Glutamatergic neuron (in vitro differentiated cells): ENCODE measurements at regions not wholly inside any gene's neighbourhood (a gene's known extent, or its start where the extent isn't known, plus 50 kb on each side); places are given as distances from the start of the nearest gene placed in this dataset.

Experiments
- DNase-seq: peaks from one replicate; pipeline ENCODE4 v3.0.0; 2022
- H3K27ac Mint-ChIP-seq: one replicate; pipeline ENCODE4 v1.8.0; 2020; ENCODE audit warnings: mild to moderate bottlenecking, mixed read lengths, inconsistent platforms; ENCODE audit not compliant: unreplicated experiment
- H3K27me3 Mint-ChIP-seq: one replicate; pipeline ENCODE4 v1.8.0; 2020; ENCODE audit warnings: mild to moderate bottlenecking, moderate library complexity, mixed read lengths, inconsistent platforms; ENCODE audit not compliant: unreplicated experiment
- H3K36me3 Mint-ChIP-seq: one replicate; pipeline ENCODE4 v1.8.0; 2020; ENCODE audit warnings: mild to moderate bottlenecking, mixed read lengths, inconsistent platforms; ENCODE audit not compliant: unreplicated experiment
- H3K4me1 Mint-ChIP-seq: one replicate; pipeline ENCODE4 v1.8.0; 2020; ENCODE audit warnings: mild to moderate bottlenecking, low read depth, mixed read lengths, inconsistent platforms; ENCODE audit not compliant: unreplicated experiment
- H3K4me3 Mint-ChIP-seq: one replicate; pipeline ENCODE4 v1.8.0; 2020; ENCODE audit warnings: mild to moderate bottlenecking, mixed read lengths, inconsistent platforms; ENCODE audit not compliant: unreplicated experiment
- H3K9me3 Mint-ChIP-seq: one replicate; pipeline ENCODE4 v1.8.0; 2020; ENCODE audit warnings: mild to moderate bottlenecking, moderate library complexity, mixed read lengths, inconsistent platforms; ENCODE audit not compliant: unreplicated experiment
- CTCF ChIP-seq: fragments of 200-600 bp; sonication (generic); IDR thresholded peaks from one replicate; pipeline ENCODE4 v1.5.0; 2021; ENCODE audit not compliant: partially characterized antibody, unreplicated experiment

- H3K4me1 Mint-ChIP-seq = no peaks in the 10 kb centered on the region
- no peak overlapping the region for H3K4me3 Mint-ChIP-seq
- TF ChIP-seq CTCF = no peak
- no peak overlapping the region for H3K27ac Mint-ChIP-seq
- no peaks in the 10 kb centered on the region for H3K9me3 Mint-ChIP-seq
- H3K36me3 Mint-ChIP-seq = no peaks in the 10 kb centered on the region
- H3K27me3 Mint-ChIP-seq = no peaks in the 10 kb centered on the region
- DNase-seq = no peak
Measured at GRCh38 chr12:97082029-97082428, 175.0 kb downstream of the NEDD1 start.

GRCh38 chr12:97093187-97093683, 186.2 kb downstream of the NEDD1 start:
- Mint-ChIP-seq H3K9me3 (no peaks in the 10 kb centered on the region), H3K27me3 (no peaks in the 10 kb centered on the region), H3K27ac (no peak overlapping the region), H3K4me1 (peaks cover 4% of the 10 kb centered on the region), H3K36me3 (no peaks in the 10 kb centered on the region), H3K4me3 (no peak overlapping the region)
- no peak for TF ChIP-seq CTCF
- no peak for DNase-seq

- Mint-ChIP-seq H3K27me3 (no peaks in the 10 kb centered on the region), H3K4me1 (peaks cover 4% of the 10 kb centered on the region), H3K27ac (no peak overlapping the region), H3K4me3 (no peak overlapping the region), H3K36me3 (no peaks in the 10 kb centered on the region), H3K9me3 (no peaks in the 10 kb centered on the region)
- DNase-seq = no peak
- no peak for TF ChIP-seq CTCF
Measured at GRCh38 chr12:97097734-97098133, 190.7 kb downstream of the NEDD1 start.

- H3K4me3 Mint-ChIP-seq = no peak overlapping the region
- H3K9me3 Mint-ChIP-seq = no peaks in the 10 kb centered on the region
- no peaks in the 10 kb centered on the region for H3K36me3 Mint-ChIP-seq
- DNase-seq = no peak
- H3K27ac Mint-ChIP-seq = no peak overlapping the region
- no peaks in the 10 kb centered on the region for H3K4me1 Mint-ChIP-seq
- no peak for TF ChIP-seq CTCF
- H3K27me3 Mint-ChIP-seq = peaks cover 5% of the 10 kb centered on the region
Measured at GRCh38 chr12:97109441-97109840, 202.4 kb downstream of the NEDD1 start.

- Mint-ChIP-seq H3K4me1 (no peaks in the 10 kb centered on the region), H3K27ac (no peak overlapping the region), H3K36me3 (no peaks in the 10 kb centered on the region), H3K4me3 (no peak overlapping the region), H3K27me3 (peaks cover under 1% of the 10 kb centered on the region), H3K9me3 (no peaks in the 10 kb centered on the region)
- TF ChIP-seq CTCF = no peak
- DNase-seq = no peak
Measured at GRCh38 chr12:97112136-97112535, 205.1 kb downstream of the NEDD1 start.
